ENCODE measurements at regions not wholly inside any gene's neighbourhood (a gene's known extent, or its start where the extent isn't known, plus 50 kb on each side); places are given as distances from the start of the nearest gene placed in this dataset.
"Not testable (repeated sequence)": the region's sequence is repeated elsewhere in the genome, so short reads cannot be mapped to it uniquely, and the experiment has no call there.

- DNase-seq, result no peak
Observed at GRCh38 chr2:88865801-88866371, 174.4 kb downstream of the RPIA start.

- DNase-seq, result no peak
Observed at GRCh38 chr2:88866756-88867155, 175.3 kb downstream of the RPIA start.

- no peak for DNase-seq
Observed at GRCh38 chr2:88868861-88869260, 177.4 kb downstream of the RPIA start.

- DNase-seq, result no peak
Observed at GRCh38 chr2:88870267-88870839, 178.9 kb downstream of the RPIA start.

GRCh38 chr2:88871336-88871735, 179.9 kb downstream of the RPIA start:
- DNase-seq, result no peak

- no peak for DNase-seq
Observed at GRCh38 chr2:88873620-88874019, 182.1 kb downstream of the RPIA start.

GRCh38 chr2:88874063-88874657, 182.7 kb downstream of the RPIA start:
- DNase-seq, result peak; percentile 51

GRCh38 chr2:88875736-88876135, 184.3 kb downstream of the RPIA start:
- no peak for DNase-seq

GRCh38 chr2:88880441-88880953, 189.0 kb downstream of the RPIA start:
- peak; percentile 74 for DNase-seq

- no peak for DNase-seq
Observed at GRCh38 chr2:88885275-88885674, 193.8 kb downstream of the RPIA start.

- no peak for DNase-seq
Observed at GRCh38 chr2:88885679-88886416, 194.4 kb downstream of the RPIA start.

GRCh38 chr2:88887466-88887865, 196.0 kb downstream of the RPIA start:
- not testable (repeated sequence) for DNase-seq

GRCh38 chr2:88892207-88892606, 200.7 kb downstream of the RPIA start:
- DNase-seq, result no peak

GRCh38 chr2:88892788-88893187, 201.3 kb downstream of the RPIA start:
- no peak for DNase-seq

GRCh38 chr2:88896971-88897370, 205.5 kb downstream of the RPIA start:
- DNase-seq, result no peak

- DNase-seq, result peak; percentile 15
Observed at GRCh38 chr2:88897715-88898114, 206.2 kb downstream of the RPIA start.

GRCh38 chr2:88903749-88904353, 212.4 kb downstream of the RPIA start:
- DNase-seq, result peak; percentile 15

GRCh38 chr2:88913280-88913679, 221.8 kb downstream of the RPIA start:
- DNase-seq, result no peak

- DNase-seq, result no peak
Observed at GRCh38 chr2:88919087-88919738, 227.7 kb downstream of the RPIA start.

- DNase-seq, result not testable (repeated sequence)
Observed at GRCh38 chr2:88920399-88920798, 228.9 kb downstream of the RPIA start.

GRCh38 chr2:88924533-88924932, 233.1 kb downstream of the RPIA start:
- no peak for DNase-seq

- no peak for DNase-seq
Observed at GRCh38 chr2:88925770-88926462, 234.4 kb downstream of the RPIA start.
